Nucleus accumbens (tissue), 56 donors: ENCODE measurements at regions not wholly inside any gene's neighbourhood (a gene's known extent, or its start where the extent isn't known, plus 50 kb on each side); places are given as distances from the start of the nearest gene placed in this dataset.
"Not testable (repeated sequence)": the region's sequence is repeated elsewhere in the genome, so short reads cannot be mapped to it uniquely, and the experiment has no call there.

ENCODE experiments used
- DNase-seq, 56 donors: peaks; one replicate each; lab custom pipeline; 2025; lab: John Stamatoyannopoulos, UW

DNA sequence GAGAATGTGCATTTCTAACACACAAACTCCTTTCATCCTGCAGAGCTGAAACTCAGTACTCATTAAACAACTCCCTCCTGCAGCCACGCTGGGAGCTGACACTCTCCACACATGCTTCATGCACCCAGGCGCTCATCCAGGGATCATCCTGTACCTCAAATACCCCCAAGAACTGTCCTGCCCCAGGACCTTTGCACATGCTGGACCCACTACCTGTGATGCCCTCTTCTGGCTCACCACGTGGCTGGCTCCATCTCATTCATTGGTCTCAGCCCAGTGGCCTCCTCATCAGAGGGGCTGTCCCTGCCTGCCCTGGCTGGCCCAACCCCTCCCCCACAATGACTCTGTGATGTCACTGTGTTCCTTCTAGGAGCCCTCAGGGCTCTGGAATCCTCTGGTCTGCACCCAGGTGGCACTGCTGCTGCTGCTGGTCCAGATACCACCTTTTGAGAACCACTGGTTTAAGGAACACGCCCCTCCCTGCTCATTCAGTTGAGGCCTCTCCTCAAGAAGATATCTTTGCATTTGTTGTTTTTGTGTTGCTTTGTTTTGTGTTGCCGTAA, 160.9 kb upstream of the FOXF1 start:
- no peak for DNase-seq

DNA sequence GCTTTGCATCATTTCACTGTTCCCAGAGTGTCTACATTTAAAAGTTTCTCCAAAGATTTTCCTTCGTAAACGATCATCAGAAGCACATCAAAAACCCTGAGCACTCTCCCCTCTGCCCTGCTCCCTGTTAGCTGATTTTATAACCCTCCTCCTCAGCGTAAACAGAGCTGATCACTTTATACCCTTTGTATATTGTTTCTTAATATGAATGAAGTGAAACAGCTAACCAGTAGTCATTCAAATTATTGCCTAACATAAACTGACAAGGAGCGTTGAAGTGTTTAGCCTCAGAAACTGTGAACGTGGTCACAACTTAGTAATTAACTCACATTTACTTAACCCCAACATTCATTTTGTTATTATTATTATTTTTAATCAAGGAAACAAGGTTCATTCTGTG, 160.0 kb upstream of the FOXF1 start:
- DNase-seq: no peak

DNA sequence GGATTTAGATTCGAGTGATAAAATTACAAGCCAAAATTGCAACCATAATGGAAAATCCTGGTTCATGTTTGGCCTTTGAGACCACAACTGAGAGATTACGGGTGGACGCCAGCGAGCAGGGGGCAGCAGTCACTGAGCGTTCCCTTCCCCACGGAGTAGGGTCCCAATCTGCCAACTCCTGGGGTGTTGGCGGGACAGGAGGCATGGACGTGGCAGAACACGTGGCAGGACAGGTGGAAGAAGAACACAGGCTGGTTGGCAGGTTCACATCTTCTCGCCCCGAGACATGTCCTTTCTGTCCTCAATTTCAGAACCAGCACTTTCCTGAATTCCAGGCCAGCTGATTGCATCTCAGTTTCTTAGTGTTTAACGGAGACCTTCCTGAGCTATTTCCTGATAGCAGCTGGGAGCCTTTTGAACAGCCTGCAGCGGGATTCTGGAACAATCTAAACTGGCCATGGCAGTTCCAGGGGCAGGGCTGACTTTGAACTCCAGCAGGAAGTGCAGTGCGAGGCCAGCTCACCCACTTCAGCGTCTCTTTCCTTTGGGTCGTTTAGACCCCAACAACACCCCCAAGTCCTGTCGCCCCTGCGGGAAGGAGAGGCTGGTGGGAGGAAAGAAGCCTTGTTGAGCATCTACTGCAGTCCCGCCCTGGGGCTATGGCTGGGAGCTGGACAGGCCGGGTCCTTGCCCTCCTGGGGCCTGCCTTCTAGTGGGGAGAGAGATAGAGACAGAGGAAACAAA, 159.1 kb upstream of the FOXF1 start:
- DNase-seq: no peak

DNA sequence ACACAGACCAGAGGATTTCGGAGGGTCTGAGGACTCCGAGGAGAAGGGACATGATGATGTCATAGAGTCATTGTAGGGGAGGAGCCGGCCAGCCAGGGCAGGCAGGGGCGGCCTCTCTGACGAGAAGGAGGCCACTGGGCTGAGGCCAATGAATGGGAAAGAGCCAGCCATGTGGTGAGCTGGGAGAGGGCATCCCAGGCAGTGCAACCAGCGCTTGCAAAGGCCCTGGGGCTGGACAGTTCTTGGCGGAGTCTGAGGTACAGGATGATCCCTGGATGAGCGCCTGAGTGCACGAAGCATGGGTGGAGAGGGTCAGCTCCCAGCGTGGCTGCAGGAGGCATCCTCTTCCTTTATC, 158.6 kb upstream of the FOXF1 start:
- DNase-seq: not testable (repeated sequence)

DNA sequence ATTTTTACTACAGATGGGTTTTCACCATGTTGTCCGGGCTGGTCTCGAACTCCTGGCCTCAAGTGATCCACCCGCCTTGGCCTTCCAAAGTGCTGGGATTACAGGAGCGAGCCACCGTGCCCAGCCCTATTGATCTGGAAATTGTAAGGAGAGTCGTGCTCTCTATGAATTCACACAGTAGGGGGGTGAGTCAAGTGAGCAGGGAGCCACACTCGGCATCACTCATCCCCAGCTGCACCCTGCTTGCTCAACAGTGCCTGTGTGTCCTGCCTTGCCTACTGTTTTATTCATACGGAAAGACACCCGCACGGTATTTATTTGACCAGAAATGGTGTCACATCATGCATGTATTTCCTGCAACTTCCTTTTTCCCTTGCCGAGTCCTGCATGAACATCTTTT, 157.2 kb upstream of the FOXF1 start:
- no peak for DNase-seq

DNA sequence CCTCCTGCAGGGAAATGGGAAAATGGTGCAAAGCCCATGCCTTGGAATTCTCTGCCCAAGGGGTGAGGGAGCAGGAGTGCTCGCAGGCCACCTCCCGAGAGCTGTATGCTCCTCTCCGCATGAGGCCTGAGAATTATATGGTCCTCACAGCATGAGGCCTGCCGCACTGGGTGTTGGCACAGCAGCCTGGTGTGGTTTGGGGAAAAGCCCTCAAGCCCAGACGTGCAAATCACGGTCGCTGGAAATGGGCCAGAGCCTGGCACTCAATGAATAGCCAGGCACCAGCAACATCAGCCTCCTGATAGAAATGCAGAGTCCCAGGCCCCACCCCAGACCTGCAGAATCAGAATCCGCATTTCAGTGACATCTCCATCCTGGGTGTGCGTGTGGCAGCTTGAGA, 156.4 kb upstream of the FOXF1 start:
- no peak for DNase-seq

DNA sequence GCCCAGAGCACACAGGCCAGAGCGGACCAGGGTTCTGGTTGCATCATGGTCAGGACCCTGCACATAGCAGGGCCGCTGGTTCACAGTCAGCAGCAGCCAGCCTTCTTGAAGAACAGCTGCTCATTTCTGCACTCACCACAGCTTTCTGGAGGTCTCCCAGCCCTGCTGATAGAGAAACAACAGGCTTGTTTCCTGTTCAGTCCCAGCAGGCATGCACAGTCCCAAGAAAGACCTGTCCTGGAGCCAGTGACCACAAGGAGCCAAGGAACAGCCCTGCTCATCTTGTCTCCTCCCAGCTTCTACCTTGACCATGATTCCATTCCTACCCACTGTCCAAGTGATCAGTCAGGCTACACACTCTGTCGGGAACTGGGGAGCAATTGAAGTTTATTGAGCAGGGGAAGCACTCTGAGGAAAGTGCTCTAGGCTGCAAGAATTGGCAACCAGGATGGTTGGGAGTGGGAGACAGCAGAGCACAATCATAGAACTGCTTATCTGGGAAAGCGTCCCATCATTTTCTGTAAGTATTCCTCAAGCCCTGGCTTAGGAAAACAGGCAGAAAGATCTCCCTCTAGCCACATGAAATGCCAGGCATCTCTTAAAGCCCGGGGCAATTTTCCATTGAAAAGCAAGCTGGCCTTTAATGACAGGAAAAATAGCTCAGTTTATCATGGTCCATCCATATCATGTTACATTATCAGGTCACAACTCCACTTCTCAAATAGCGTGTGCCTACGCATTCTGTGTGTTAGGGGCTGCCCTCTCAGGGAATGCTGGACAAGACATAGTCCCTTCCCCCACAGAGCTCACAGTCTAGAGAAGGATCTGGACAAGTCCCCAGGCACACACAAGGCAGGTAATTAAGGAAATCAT, 155.4 kb upstream of the FOXF1 start:
- DNase-seq: no peak

DNA sequence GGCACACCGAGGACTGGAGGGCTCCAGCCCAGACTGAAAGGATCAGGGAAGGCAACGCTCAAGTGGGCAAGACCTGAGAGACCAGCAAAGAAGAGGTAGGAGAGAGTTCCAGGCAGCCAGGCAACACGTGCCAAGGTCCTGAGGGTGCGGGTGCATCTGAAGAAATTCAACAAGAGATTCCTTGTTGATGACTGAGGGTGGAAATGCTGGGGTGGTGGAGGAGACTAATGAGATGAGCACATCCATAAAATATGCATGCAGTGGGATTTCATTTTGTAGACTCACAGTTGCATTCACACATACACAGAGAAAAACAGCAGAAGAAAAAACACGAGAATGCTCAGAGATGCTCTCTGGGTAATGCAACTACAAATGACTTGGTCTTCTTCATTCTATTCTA, 154.8 kb upstream of the FOXF1 start:
- DNase-seq: no peak

DNA sequence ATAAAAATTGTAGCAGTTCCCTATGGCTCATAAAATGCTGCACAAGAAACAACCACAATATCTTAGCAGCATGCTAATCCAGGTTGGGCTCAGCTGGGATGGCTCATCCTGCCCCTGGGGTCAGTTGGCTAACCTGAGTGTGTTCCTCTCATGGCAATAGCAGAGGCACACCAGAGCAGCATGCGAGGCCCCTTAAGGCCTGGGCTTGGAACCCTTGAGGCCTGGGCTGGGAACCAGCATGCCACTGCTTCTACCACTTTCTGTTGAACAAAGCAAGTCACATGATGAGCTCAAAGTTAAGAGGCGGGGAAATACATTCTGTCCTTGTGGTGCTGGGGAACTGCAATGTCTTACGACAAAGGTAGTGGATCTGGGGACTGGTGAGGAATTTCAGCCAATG, 154.4 kb upstream of the FOXF1 start:
- DNase-seq: no peak

DNA sequence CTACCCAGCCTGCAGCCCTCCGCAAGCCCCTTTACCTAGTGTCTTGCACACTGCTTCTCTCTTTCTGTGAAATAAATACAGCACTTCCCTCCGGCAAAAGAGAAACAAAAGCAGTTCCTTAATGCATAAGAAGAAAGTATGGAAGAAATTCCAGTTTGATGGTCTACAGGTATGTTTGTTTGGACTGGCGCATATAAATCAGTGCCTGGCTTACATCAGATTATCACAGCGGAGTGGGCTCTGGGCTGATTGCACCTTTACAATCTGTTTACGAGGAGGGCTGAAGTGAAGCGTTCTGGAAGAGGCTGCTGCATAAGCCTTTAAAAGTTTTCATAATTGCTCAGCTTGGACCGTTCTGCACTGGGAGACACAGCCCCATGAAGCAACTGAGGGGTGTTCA, 153.5 kb upstream of the FOXF1 start:
- no peak for DNase-seq

DNA sequence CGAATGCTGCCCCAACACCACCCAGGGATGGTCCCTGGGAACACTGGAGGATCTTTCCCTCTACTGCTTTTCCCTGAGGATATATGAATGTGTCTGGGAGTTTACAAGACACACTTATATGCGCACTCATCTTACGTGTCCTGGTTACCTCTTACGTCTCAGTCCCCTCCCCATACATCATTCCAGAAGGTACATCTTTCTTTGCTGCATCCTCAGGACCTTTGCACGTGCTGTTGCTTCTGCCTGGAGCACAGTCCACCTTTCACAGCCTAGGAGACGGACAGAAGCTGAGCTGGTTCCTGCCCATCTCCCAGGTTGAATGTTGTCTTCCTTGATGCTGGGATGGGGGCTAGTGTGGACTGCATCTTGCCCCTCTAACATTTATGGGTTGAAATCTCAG, 153.0 kb upstream of the FOXF1 start:
- no peak for DNase-seq

DNA sequence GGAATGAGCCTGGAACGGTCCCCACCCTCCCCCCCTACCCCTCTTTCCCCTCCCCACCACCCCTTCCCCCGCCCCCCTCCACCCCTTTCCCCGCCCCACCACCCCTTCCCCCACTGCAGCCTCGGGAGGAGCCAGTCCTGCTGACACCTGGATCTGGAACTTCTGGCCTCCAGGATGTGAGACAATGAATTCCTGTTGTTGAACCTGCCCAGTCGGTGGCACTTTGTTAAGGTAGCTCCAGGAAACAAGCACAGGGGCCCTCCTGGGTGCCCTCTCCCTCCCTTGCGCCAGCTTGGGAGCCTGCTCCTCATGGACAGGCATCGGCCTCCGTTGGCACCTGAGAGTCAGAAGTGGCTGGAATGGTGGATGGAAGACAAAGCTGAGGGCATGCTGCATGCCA, 152.4 kb upstream of the FOXF1 start:
- DNase-seq: no peak

DNA sequence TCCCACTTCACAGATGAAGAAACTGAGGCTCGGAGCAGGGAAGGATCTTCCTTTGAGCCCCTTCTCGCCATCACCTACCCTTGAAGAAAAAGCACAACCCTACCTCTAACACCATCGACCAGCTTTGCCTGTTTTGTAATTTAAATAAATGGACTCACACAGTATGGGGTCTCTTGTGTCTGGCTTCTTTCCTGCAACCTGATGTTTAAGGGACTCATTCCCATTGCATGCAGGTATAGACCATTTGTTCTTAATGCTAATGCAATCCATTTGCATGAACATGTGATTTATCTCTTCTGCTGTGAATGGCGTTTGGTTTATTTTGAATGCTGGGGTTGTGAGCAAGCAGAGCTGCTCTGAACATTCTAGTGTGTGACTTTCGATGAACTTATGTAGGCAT, 150.8 kb upstream of the FOXF1 start:
- DNase-seq: no peak

DNA sequence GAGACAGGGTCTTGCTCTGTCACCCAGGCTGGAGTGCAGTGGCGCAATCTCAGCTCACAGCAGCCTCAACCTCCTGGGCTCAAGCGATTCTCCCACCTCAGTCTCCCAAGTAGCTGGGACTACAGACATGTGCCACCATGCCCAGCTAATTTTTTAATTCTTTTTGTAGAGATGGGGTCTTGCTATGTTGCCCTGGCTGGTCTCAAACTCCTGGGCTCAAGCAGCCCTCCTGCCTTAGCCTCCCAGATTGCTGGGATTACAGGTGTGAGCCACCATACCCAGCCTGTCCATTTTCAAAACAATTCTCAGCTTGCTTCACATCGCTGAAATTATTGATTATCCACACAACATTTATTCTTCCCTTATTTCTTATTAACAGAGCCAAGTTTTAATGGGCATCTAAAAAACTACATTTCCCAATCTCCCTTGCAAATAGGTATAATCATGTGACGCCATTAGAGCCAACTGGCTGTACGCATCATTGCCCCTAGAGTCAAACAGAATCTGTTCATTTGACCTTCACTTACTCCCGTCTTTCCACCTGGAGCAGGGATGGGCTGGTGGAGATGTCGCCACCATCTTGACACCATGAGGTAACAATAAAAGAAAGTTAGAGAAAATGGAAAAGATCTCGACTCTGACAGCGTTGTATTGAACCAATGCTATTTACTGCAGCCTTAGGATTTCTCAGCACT, 148.0 kb upstream of the FOXF1 start:
- DNase-seq: no peak

DNA sequence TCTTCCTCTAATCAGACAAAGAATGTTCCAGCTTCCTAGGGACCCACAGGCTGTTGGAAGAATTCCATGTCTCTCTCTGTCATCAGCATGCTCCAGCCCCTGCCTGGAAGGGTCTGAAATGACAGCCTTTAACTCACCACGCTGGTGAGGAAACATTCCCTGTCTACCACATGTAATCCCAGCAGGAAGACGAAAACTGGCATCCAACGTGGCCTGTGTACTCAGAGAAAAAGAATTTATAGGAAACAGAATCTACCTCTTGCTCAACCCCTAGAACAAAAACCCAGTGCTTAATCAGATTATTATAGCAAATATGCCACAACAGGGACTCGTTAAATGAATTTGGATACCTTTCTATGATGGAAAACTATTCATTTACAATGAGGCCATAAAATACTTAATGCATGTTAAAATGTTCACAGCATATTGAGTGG, 147.3 kb upstream of the FOXF1 start:
- DNase-seq: no peak

DNA sequence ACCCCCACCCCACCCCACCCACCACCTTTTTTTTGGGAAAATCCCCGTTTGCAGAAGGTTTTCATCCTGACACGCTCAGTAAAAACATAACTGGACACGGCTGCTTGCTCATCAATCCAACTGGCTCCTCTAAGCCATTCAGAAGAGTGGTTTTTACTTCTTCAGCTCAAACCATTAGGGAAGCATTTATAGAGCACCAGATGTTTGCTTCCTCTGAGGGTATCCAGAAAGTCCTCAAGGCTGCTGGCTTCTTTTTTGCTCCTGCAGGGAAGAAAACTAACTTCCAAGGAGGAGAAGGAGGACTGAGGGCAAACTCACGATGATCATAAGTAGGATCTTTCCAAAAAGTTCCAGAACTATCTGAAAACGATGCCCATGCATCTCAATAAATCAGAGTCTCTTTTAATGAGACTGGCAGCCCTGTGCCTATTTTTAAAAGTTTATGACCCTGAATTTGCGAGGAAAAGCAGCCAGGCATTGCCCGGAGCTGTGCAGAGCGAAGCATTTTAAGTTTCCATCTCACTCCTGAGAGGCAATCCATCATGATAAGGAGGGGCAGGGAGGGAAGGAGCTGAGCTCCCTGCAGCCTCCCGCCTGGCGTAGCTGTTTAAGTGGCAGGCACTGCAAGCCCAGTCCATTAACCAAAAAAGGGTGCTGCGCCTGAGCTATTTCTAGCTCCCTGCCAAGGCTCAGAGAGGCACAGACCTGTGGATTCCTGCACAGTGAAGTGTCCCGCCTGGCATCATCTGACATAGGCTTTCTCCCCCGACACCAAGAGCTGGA, 146.3 kb upstream of the FOXF1 start:
- no peak for DNase-seq

DNA sequence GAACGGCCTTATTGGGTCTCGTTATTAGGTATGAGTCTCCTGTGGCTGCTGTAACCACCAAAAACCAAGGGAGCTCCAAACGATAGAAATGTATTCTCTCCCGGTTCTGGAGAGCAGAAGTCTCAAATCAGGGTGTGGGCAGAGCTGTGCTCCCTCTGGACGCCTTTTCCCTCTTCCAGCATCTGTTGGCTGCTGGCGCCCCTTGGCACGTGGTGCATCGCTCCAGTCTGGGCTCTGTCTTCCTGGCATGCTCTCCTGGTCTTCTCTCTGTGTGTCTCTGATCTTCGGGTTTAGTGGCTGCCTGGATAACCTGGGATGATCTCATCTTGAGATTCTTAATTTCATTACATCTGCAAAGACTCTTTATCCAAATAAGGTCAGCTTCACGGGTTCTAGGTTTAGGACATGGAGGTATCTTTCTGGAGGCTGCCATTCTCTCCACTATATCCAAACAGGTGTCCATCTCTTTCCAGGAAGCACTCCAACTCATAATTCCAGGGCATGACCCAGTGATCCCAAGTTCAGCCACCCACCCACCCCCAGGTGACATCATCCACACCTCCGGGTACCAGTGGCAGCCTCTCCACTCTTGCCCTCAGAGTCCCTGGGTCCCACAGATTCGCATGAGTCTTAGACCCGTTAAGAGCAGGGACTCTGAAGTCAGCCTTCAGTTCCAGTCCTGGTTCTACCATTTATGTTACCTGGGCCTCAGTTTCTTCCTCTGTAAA, 145.5 kb upstream of the FOXF1 start:
- no peak for DNase-seq

DNA sequence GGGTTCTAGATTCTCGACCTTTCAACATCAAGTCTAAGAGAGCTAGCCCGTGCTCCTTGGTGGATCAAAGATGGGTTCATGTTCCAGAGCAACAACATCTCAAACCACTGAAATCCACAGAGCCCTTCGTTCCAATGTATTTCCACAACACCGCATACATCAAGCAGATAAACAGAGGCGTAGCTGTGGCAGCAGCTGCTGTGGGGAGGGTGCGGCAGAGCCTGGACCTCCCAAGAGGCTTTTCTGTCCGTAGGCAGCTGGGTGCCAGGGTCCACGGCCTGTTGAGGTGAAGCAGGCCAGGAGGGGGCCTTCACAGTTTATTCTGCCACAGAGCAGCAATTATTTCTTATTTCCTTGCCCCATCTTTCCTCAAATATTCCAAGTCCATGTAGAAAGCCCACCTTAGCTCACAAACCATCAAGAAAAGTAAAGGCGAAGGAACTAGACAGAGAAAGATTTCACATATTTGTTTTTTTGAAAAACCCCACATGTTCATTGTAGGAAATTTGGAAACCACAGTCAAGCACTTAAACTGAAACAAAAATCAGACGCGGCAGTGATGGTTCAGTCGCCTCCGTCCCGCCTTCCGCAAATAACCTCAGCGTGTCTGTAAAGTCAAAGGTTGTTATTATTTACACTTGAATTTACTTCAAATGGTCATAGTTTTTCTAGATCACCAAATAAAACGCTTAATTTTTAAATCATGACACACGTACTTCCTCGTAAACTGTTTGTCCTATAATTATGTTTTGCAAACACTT, 144.6 kb upstream of the FOXF1 start:
- DNase-seq: no peak

DNA sequence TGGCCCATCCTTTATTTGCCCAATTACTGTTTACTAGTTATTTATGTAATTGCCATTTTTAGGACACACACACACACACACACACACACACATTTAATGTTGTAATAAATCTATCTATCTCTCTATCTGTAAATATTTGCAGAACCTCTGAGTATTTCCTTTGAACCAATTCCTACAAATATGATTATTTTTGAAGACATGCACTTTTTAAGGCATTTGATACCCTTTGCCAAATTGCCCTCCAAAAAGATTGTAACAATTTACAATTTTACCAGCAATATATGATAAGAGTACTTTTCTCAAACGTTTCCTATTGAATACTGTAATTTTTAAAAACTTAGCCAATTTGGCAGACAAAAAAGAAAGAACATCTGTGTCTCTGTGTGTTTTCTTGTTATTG, 143.8 kb upstream of the FOXF1 start:
- DNase-seq: no peak
